ENCODE measurements at regions not wholly inside any gene's neighbourhood (a gene's known extent, or its start where the extent isn't known, plus 50 kb on each side); places are given as distances from the start of the nearest gene placed in this dataset.
A peak's percentile ranks its signal among the peaks of the same experiment; 100 is the strongest.

DNA sequence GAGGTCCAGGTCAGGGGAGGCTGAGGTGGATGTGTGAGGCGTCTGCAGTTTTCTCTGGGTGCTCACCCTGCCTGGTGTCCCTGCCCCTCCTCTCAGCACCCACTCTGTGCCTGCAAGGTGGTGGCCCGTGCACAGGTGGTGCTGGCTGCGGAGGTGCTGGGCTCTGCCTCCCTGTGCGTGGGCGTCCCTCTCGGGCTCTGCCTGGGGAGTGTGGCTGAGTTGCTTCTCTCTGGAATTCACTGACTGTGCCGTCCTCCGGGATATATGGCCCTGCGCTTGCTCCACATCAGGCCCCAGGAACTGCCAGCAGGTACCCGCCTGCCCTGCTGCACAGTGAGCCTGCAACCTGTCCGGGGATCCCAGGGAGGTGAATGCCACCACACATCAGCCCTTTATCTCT lies 379.1 kb downstream of the TMEM121 start:
- no peaks in the 10 kb centered on the region for H3K79me1 ChIP-seq (ENCODE audit: low read length)

GRCh38 chr14:105907276-105907675 lies 380.9 kb downstream of the TMEM121 start:
- no peak overlapping the region for H4K12ac ChIP-seq (ENCODE audit: low read depth, low read length)
- H2BK120ac ChIP-seq (ENCODE audit: insufficient read depth, low read length, poor library complexity), result no peak overlapping the region
- peaks cover 82% of the 10 kb centered on the region for H3K9me3 ChIP-seq (ENCODE audit: insufficient read depth, low read depth, low read length)
- no peak overlapping the region for H3K23ac ChIP-seq (ENCODE audit: low read length)
- DNase-seq, result no peak
- H3K4me3 ChIP-seq (ENCODE audit: low read depth, low read length), result no peak overlapping the region
- H3K18ac ChIP-seq (ENCODE audit: low read length), result no peak overlapping the region
- no peak overlapping the region for H2AK5ac ChIP-seq (ENCODE audit: low read length)
- no peaks in the 10 kb centered on the region for H3K79me1 ChIP-seq (ENCODE audit: low read length)
- no peak overlapping the region for H3K9ac ChIP-seq (ENCODE audit: low read length)
- no peak overlapping the region for H4K8ac ChIP-seq (ENCODE audit: low read depth, low read length)
- no peaks in the 10 kb centered on the region for H3K79me2 ChIP-seq (ENCODE audit: control insufficient read depth, insufficient read depth, low read length, poor library complexity)
- H3K27ac ChIP-seq (ENCODE audit: low read depth, low read length), result no peak overlapping the region
- no CpG with 5 or more reads among the region's 3 CpGs for WGBS (ENCODE audit: extremely low coverage, insufficient coverage, insufficient read length)
- no peak overlapping the region for H4K91ac ChIP-seq (ENCODE audit: low read depth, low read length)
- H3K36me3 ChIP-seq (ENCODE audit: control insufficient read depth in 1 of 2, insufficient read depth in 2 of 2, low read length in 2 of 2), result no peaks in the 10 kb centered on the region
- no peak overlapping the region for H3K4me2 ChIP-seq (ENCODE audit: low read length)
- H3K4ac ChIP-seq (ENCODE audit: low read depth, low read length), result no peak overlapping the region
- H2AFZ ChIP-seq (ENCODE audit: insufficient read depth, low read length, poor library complexity), result no peak overlapping the region
- no peak overlapping the region for H2BK12ac ChIP-seq (ENCODE audit: low read length)
- no peak overlapping the region for H2BK5ac ChIP-seq (ENCODE audit: low read depth, low read length, poor library complexity)
- H3K27me3 ChIP-seq (ENCODE audit: insufficient read depth, low read length), result no peaks in the 10 kb centered on the region
- H3K14ac ChIP-seq (ENCODE audit: low read length), result no peak overlapping the region
- no peaks in the 10 kb centered on the region for H3K4me1 ChIP-seq (ENCODE audit: control insufficient read depth in 1 of 2, insufficient read depth in 2 of 2, low read length in 2 of 2)

More for the DNA sequence above, 379.1 kb downstream of the TMEM121 start:
- no peak overlapping the region for H2BK5ac ChIP-seq (ENCODE audit: low read depth, low read length, poor library complexity)
- no CpG with 5 or more reads among the region's 11 CpGs for WGBS (ENCODE audit: extremely low coverage, insufficient coverage, insufficient read length)
- no peak overlapping the region for H3K27ac ChIP-seq (ENCODE audit: low read depth, low read length)
- H3K27me3 ChIP-seq (ENCODE audit: insufficient read depth, low read length), result no peaks in the 10 kb centered on the region
- no peak overlapping the region for H4K12ac ChIP-seq (ENCODE audit: low read depth, low read length)
- H3K79me2 ChIP-seq (ENCODE audit: control insufficient read depth, insufficient read depth, low read length, poor library complexity), result no peaks in the 10 kb centered on the region
- H3K9ac ChIP-seq (ENCODE audit: low read length), result no peak overlapping the region
- H2BK12ac ChIP-seq (ENCODE audit: low read length), result no peak overlapping the region
- H3K9me3 ChIP-seq (ENCODE audit: insufficient read depth, low read depth, low read length), result peaks cover 87% of the 10 kb centered on the region
- H3K4me3 ChIP-seq (ENCODE audit: low read depth, low read length), result peak overlapping the region; percentile 28
- H3K14ac ChIP-seq (ENCODE audit: low read length), result no peak overlapping the region
- H3K4me2 ChIP-seq (ENCODE audit: low read length), result no peak overlapping the region
- H3K18ac ChIP-seq (ENCODE audit: low read length), result no peak overlapping the region
- H3K23ac ChIP-seq (ENCODE audit: low read length), result no peak overlapping the region
- H3K36me3 ChIP-seq (ENCODE audit: control insufficient read depth in 1 of 2, insufficient read depth in 2 of 2, low read length in 2 of 2), result no peaks in the 10 kb centered on the region
- H4K8ac ChIP-seq (ENCODE audit: low read depth, low read length), result no peak overlapping the region
- H2BK120ac ChIP-seq (ENCODE audit: insufficient read depth, low read length, poor library complexity), result no peak overlapping the region
- no peak overlapping the region for H2AK5ac ChIP-seq (ENCODE audit: low read length)
- DNase-seq, result no peak
- H3K4ac ChIP-seq (ENCODE audit: low read depth, low read length), result no peak overlapping the region
- no peak overlapping the region for H4K91ac ChIP-seq (ENCODE audit: low read depth, low read length)
- H2AFZ ChIP-seq (ENCODE audit: insufficient read depth, low read length, poor library complexity), result no peak overlapping the region
- H3K4me1 ChIP-seq (ENCODE audit: control insufficient read depth in 1 of 2, insufficient read depth in 2 of 2, low read length in 2 of 2), result no peaks in the 10 kb centered on the region

DNA sequence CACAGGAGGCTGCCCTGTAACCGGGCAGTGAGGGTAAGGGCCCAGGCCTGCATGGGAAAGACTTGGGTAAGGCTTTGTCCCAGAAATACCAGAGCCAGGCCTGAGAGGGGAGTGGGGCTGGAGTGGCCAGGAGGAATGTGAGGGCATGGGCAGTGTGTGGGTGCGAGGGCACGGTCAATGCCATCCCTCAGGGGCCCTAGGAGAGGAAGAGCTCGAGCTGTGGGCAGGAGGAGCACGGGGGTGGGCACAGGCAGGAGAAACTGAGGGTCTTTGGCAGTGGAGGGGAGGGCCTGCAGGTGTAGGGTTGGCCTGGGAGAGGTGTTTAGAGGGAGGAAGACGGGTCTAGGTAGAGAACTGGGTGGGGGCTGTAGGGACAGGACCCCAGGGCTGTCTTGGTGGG lies 381.6 kb downstream of the TMEM121 start:
- Histone ChIP-seq H3K9ac (ENCODE audit: low read length) (no peak overlapping the region), H3K79me2 (ENCODE audit: control insufficient read depth, insufficient read depth, low read length, poor library complexity) (no peaks in the 10 kb centered on the region), H3K18ac (ENCODE audit: low read length) (no peak overlapping the region), H4K12ac (ENCODE audit: low read depth, low read length) (no peak overlapping the region), H2BK12ac (ENCODE audit: low read length) (no peak overlapping the region), H3K27me3 (ENCODE audit: insufficient read depth, low read length) (no peaks in the 10 kb centered on the region), H3K4ac (ENCODE audit: low read depth, low read length) (no peak overlapping the region), H3K14ac (ENCODE audit: low read length) (no peak overlapping the region), H3K27ac (ENCODE audit: low read depth, low read length) (no peak overlapping the region), H2BK5ac (ENCODE audit: low read depth, low read length, poor library complexity) (no peak overlapping the region), H2AK5ac (ENCODE audit: low read length) (no peak overlapping the region), H3K4me2 (ENCODE audit: low read length) (no peak overlapping the region), H4K91ac (ENCODE audit: low read depth, low read length) (no peak overlapping the region), H3K36me3 (ENCODE audit: control insufficient read depth in 1 of 2, insufficient read depth in 2 of 2, low read length in 2 of 2) (no peaks in the 10 kb centered on the region), H3K23ac (ENCODE audit: low read length) (no peak overlapping the region), H2AFZ (ENCODE audit: insufficient read depth, low read length, poor library complexity) (no peak overlapping the region), H3K4me3 (ENCODE audit: low read depth, low read length) (no peak overlapping the region), H4K8ac (ENCODE audit: low read depth, low read length) (no peak overlapping the region), H2BK120ac (ENCODE audit: insufficient read depth, low read length, poor library complexity) (no peak overlapping the region), H3K79me1 (ENCODE audit: low read length) (no peaks in the 10 kb centered on the region), H3K9me3 (ENCODE audit: insufficient read depth, low read depth, low read length) (peaks cover 83% of the 10 kb centered on the region), H3K4me1 (ENCODE audit: control insufficient read depth in 1 of 2, insufficient read depth in 2 of 2, low read length in 2 of 2) (no peaks in the 10 kb centered on the region)
- no CpG with 5 or more reads among the region's 6 CpGs for WGBS (ENCODE audit: extremely low coverage, insufficient coverage, insufficient read length)
- no peak for DNase-seq

- no peak overlapping the region for H3K4ac ChIP-seq (ENCODE audit: low read depth, low read length)
- H3K9ac ChIP-seq (ENCODE audit: low read length), result no peak overlapping the region
- H3K18ac ChIP-seq (ENCODE audit: low read length), result no peak overlapping the region
- DNase-seq, result no peak
- no peak overlapping the region for H3K4me3 ChIP-seq (ENCODE audit: low read depth, low read length)
- no peak overlapping the region for H3K14ac ChIP-seq (ENCODE audit: low read length)
- no peak overlapping the region for H2AK5ac ChIP-seq (ENCODE audit: low read length)
- H4K91ac ChIP-seq (ENCODE audit: low read depth, low read length), result no peak overlapping the region
- H3K79me2 ChIP-seq (ENCODE audit: control insufficient read depth, insufficient read depth, low read length, poor library complexity), result no peaks in the 10 kb centered on the region
- no peaks in the 10 kb centered on the region for H3K36me3 ChIP-seq (ENCODE audit: control insufficient read depth in 1 of 2, insufficient read depth in 2 of 2, low read length in 2 of 2)
- no peak overlapping the region for H4K8ac ChIP-seq (ENCODE audit: low read depth, low read length)
- H3K9me3 ChIP-seq (ENCODE audit: insufficient read depth, low read depth, low read length), result peaks cover 80% of the 10 kb centered on the region
- H2BK12ac ChIP-seq (ENCODE audit: low read length), result no peak overlapping the region
- H2BK5ac ChIP-seq (ENCODE audit: low read depth, low read length, poor library complexity), result no peak overlapping the region
- no peak overlapping the region for H3K27ac ChIP-seq (ENCODE audit: low read depth, low read length)
- H2BK120ac ChIP-seq (ENCODE audit: insufficient read depth, low read length, poor library complexity), result no peak overlapping the region
- H3K4me2 ChIP-seq (ENCODE audit: low read length), result no peak overlapping the region
- H3K27me3 ChIP-seq (ENCODE audit: insufficient read depth, low read length), result no peaks in the 10 kb centered on the region
- no peaks in the 10 kb centered on the region for H3K4me1 ChIP-seq (ENCODE audit: control insufficient read depth in 1 of 2, insufficient read depth in 2 of 2, low read length in 2 of 2)
- H3K23ac ChIP-seq (ENCODE audit: low read length), result no peak overlapping the region
- WGBS (ENCODE audit: extremely low coverage, insufficient coverage, insufficient read length), result no CpG with 5 or more reads among the region's 9 CpGs
- no peak overlapping the region for H4K12ac ChIP-seq (ENCODE audit: low read depth, low read length)
- no peak overlapping the region for H2AFZ ChIP-seq (ENCODE audit: insufficient read depth, low read length, poor library complexity)
- H3K79me1 ChIP-seq (ENCODE audit: low read length), result no peaks in the 10 kb centered on the region
Measured at GRCh38 chr14:105908481-105908911, 382.1 kb downstream of the TMEM121 start.
